Neutrophil (primary cell): ENCODE measurements at regions not wholly inside any gene's neighbourhood (a gene's known extent, or its start where the extent isn't known, plus 50 kb on each side); places are given as distances from the start of the nearest gene placed in this dataset.

Experiments used
- H3K27ac ChIP-seq: fragments of 200-600 bp; sonication (generic); 2 replicates; pipeline ENCODE4 v1.5.1; 2016; ENCODE audit warnings: mild to moderate bottlenecking, moderate library complexity
- H3K27me3 ChIP-seq: fragments of 200-600 bp; sonication (generic); 2 replicates; pipeline ENCODE4 v1.6.0; 2016; ENCODE audit warnings: mild to moderate bottlenecking
- H3K36me3 ChIP-seq: fragments of 200-600 bp; sonication (generic); 2 replicates; pipeline ENCODE4 v1.5.1; 2017
- H3K4me1 ChIP-seq, 2 experiments: fragments of 200-600 bp in 1 of 2; sonication (generic) in 1 of 2; 1 replicate in 1 of 2; 2 replicates in 1 of 2; pipeline versions ENCODE4 v1.5.1 to v1.6.1; 2013 to 2016; ENCODE audit warnings: low read depth in 1 of 2, low read length in 1 of 2, mild to moderate bottlenecking in 1 of 2, moderate library complexity in 1 of 2; ENCODE audit not compliant: control insufficient read depth in 1 of 2, insufficient read depth in 1 of 2
- H3K4me3 ChIP-seq, 2 experiments: fragments of 200-600 bp in 1 of 2; sonication (generic) in 1 of 2; 1 replicate in 1 of 2; 2 replicates in 1 of 2; pipeline ENCODE4 v1.5.1; 2013 to 2016; ENCODE audit warnings: low read depth in 1 of 2, low read length in 1 of 2, mild to moderate bottlenecking in 1 of 2, moderate library complexity in 1 of 2
- H3K9me3 ChIP-seq: fragments of 200-600 bp; sonication (generic); 2 replicates; pipeline ENCODE4 v1.5.1; 2016
- TF ChIP-seq, protein P1 (sequence below): fragments of 200-600 bp; sonication (generic); IDR thresholded peaks from 2 replicates; pipeline ENCODE4 v1.5.1; 2016; ENCODE audit warnings: antibody characterized with exemption

DNA sequence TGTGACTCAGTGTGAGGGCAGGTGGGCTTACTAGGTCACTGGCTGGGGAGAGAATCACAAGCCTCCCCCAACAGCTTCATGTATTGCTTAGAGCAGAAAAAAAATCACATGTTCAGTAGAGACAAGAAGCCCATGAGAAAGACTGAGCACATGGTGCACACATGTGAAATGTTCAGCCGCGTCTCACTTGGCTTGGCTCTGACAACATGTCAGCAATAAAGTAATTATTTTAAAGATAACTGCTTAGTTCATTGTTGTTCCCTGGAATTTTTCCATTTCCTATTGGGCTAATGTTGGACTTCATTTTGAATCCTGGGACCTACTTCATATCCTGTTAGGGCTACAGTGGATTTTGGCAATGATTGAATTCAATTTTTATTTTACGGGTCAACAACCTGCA lies 222.6 kb downstream of the C6orf118 start:
- H3K4me1 ChIP-seq, result no peaks in the 10 kb centered on the region
- no peaks in the 10 kb centered on the region for H3K9me3 ChIP-seq
- no peak overlapping the region for H3K4me3 ChIP-seq

DNA sequence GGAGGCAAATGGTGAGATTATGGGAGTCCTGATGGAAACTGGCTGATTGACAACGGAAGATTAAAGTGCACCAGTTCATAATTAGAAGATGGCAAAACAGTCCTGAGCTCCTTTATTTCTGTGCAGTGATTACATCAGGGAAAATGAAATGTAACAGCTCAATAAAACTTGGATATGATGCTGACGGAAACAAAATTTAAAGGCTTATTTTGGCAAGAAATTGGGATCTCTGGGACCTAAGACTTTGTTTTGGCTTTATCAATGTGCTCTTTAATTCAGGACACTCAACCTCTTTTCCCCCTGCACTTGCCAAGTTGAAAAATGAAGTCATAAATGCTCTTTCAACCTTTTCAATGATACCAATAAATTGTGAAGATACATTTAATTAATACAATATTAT lies 226.8 kb downstream of the C6orf118 start:
- Histone ChIP-seq H3K36me3 (no peaks in the 10 kb centered on the region), H3K27ac (no peak overlapping the region), H3K9me3 (no peaks in the 10 kb centered on the region), H3K27me3 (no peaks in the 10 kb centered on the region), H3K4me1 (no peaks in the 10 kb centered on the region), H3K4me3 (no peak overlapping the region)
- TF ChIP-seq, protein P1, sequence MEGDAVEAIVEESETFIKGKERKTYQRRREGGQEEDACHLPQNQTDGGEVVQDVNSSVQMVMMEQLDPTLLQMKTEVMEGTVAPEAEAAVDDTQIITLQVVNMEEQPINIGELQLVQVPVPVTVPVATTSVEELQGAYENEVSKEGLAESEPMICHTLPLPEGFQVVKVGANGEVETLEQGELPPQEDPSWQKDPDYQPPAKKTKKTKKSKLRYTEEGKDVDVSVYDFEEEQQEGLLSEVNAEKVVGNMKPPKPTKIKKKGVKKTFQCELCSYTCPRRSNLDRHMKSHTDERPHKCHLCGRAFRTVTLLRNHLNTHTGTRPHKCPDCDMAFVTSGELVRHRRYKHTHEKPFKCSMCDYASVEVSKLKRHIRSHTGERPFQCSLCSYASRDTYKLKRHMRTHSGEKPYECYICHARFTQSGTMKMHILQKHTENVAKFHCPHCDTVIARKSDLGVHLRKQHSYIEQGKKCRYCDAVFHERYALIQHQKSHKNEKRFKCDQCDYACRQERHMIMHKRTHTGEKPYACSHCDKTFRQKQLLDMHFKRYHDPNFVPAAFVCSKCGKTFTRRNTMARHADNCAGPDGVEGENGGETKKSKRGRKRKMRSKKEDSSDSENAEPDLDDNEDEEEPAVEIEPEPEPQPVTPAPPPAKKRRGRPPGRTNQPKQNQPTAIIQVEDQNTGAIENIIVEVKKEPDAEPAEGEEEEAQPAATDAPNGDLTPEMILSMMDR, result no peak

More for the DNA sequence above, 222.6 kb downstream of the C6orf118 start:
- TF ChIP-seq, protein P1, result no peak
- no peaks in the 10 kb centered on the region for H3K27me3 ChIP-seq
- H3K27ac ChIP-seq, result no peak overlapping the region
- no peaks in the 10 kb centered on the region for H3K36me3 ChIP-seq

DNA sequence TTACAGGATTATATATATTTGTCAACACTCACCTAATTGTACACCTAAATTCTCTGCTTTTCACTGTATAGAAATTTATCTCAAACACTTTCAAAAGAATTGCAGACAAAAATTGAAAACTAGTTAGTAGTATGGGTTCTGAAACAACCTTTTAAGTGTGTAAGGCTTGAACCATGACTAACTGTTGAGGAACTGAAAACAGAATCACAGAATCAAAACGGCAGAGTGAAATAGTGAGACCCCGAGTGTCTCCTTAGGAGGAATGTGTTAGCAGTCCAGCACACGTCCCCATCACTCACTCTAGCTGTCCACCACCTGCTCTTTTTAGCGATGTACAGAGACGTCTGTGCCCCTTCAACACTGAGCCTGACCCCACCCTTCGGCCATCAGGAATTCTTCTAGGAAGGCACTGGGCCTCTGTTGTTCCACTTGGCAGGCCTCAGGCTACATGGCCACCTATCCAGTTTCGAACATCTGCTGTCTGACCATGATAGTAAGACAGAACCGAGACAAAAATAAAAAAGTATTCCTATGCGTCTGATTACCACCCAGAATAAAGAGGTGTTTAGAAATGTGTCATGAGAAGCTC lies 227.4 kb downstream of the C6orf118 start:
- H3K4me1 ChIP-seq, result no peaks in the 10 kb centered on the region
- no peak overlapping the region for H3K27ac ChIP-seq
- no peaks in the 10 kb centered on the region for H3K36me3 ChIP-seq
- no peak overlapping the region for H3K4me3 ChIP-seq
- H3K27me3 ChIP-seq, result no peaks in the 10 kb centered on the region
- no peaks in the 10 kb centered on the region for H3K9me3 ChIP-seq
- TF ChIP-seq, protein P1, result no peak

DNA sequence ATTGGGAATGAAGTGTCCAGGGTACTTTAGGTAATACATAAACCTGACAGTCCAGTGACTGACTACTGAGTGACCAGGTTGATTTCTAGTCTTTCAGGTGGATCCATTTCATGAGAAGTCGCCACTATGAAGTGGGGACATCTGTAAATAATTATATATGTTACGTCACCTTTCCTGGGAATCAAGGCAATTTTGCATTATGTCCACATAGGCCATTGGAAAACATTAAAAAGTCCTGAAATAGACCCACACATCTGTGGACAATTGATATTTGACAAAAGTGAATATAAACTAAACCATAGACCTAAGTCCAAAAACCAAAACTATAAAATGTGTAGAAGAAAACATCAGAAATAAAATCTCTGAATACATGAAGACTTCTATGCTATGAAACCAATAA lies 231.5 kb downstream of the C6orf118 start:
- no peaks in the 10 kb centered on the region for H3K9me3 ChIP-seq
- H3K4me3 ChIP-seq, result no peak overlapping the region
- H3K36me3 ChIP-seq, result no peaks in the 10 kb centered on the region
- TF ChIP-seq, protein P1, result no peak
- no peak overlapping the region for H3K27ac ChIP-seq
- no peaks in the 10 kb centered on the region for H3K27me3 ChIP-seq
- H3K4me1 ChIP-seq, result no peaks in the 10 kb centered on the region

DNA sequence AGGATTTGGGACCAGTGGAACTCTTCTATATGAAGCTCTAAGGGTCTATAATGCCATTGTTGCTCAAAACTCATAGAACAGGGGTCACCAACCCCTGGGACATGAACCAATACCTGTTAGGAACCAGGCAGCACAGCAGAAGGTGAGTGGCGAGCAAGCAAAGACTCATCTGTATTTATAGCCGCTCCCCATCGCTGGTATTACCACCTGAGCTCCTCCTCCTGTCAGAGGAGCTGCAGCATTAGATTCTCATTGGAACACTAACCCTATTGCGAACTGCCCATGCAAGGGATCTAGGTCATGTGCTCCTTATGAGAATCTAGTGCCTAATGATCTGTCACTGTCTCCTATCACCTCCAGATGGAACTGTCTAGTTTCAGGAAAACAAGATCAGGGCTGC lies 237.5 kb downstream of the C6orf118 start:
- H3K27me3 ChIP-seq, result no peaks in the 10 kb centered on the region
- no peak overlapping the region for H3K4me3 ChIP-seq
- no peaks in the 10 kb centered on the region for H3K4me1 ChIP-seq
- no peak overlapping the region for H3K27ac ChIP-seq
- no peaks in the 10 kb centered on the region for H3K36me3 ChIP-seq
- no peaks in the 10 kb centered on the region for H3K9me3 ChIP-seq
- TF ChIP-seq, protein P1, result no peak

DNA sequence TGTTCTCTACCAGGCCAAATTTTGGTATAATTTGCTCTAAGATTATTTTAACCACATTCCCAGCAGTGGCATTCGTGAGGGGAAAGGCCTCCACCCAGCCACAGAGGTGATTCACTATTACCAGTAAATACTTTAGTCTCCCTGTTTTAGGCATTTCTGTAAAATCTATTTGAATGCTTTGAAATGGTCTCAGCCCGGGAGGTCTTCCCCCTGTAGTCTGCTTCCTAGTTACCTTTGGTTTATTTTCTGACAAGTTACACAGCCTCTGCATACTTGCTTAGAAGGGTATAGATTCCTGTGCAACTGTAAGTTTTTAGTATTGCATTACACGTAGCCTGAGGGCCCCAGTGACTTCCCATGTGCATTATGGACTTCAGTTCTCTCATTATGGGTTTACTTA lies 248.7 kb downstream of the C6orf118 start:
- TF ChIP-seq, protein P1, result no peak
- no peak overlapping the region for H3K27ac ChIP-seq
- no peaks in the 10 kb centered on the region for H3K4me1 ChIP-seq
- H3K27me3 ChIP-seq, result no peaks in the 10 kb centered on the region
- H3K9me3 ChIP-seq, result no peaks in the 10 kb centered on the region
- no peaks in the 10 kb centered on the region for H3K36me3 ChIP-seq
- H3K4me3 ChIP-seq, result no peak overlapping the region
